GM12891 (cell line): ENCODE measurements at regions not wholly inside any gene's neighbourhood (a gene's known extent, or its start where the extent isn't known, plus 50 kb on each side); places are given as distances from the start of the nearest gene placed in this dataset.

Experiments
- POLR2A ChIP-seq: IDR thresholded peaks from 2 replicates; pipeline ENCODE4 v1.6.1; 2011; ENCODE audit warnings: low read depth, low read length, control low read depth
- POLR2AphosphoS5 ChIP-seq: IDR thresholded peaks from 2 replicates; pipeline ENCODE4 v1.6.1; 2011; ENCODE audit warnings: low read depth, low read length, control low read depth
- SPI1 ChIP-seq: IDR thresholded peaks from 2 replicates; pipeline ENCODE4 v1.6.1; 2011; ENCODE audit warnings: low read depth, low read length, control low read depth
- TAF1 ChIP-seq: IDR thresholded peaks from 2 replicates; pipeline ENCODE4 v1.6.1; 2011; ENCODE audit warnings: low read depth, low read length, control low read depth

- no peak for TF ChIP-seq POLR2A
- no peak for TF ChIP-seq POLR2AphosphoS5
- no peak for TF ChIP-seq TAF1
- TF ChIP-seq SPI1, result no peak
Measured at GRCh38 chr1:242691610-242691945, 167.1 kb upstream of the PLD5 start.
